Right lobe of liver (tissue), 4 donors: ENCODE measurements at regions not wholly inside any gene's neighbourhood (a gene's known extent, or its start where the extent isn't known, plus 50 kb on each side); places are given as distances from the start of the nearest gene placed in this dataset.

ENCODE experiments used
- CTCF ChIP-seq, 4 donors: fragments of 200-600 bp in 3 of 4; fragments of 450-650 bp in 1 of 4; IDR thresholded peaks; one replicate each; pipeline versions ENCODE4 v1.5.1 to v1.8.0; 2016 to 2022; ENCODE audit warnings: antibody characterized with exemption in 4 of 4, mild to moderate bottlenecking in 2 of 4
- POLR2A ChIP-seq: fragments of 450-650 bp; IDR thresholded peaks from one replicate; pipeline ENCODE4 v1.6.1; 2017; ENCODE audit warnings: antibody characterized with exemption, mild to moderate bottlenecking
- donor health status: DM: no; HTN: no; CAD: no.
- donor health status: DM: no; HTN: no; CAD: no.
- donor health status: DM: no; HTN: yes; CAD: no.

- TF ChIP-seq CTCF (IDR thresholded peaks at IDR 0.05) (no peak), POLR2A (no peak)
Observed at GRCh38 chr15:46231786-46232185, 597.0 kb downstream of the SQOR start.
